ENCODE measurements at regions not wholly inside any gene's neighbourhood (a gene's known extent, or its start where the extent isn't known, plus 50 kb on each side); places are given as distances from the start of the nearest gene placed in this dataset.
"Not testable (repeated sequence)": the region's sequence is repeated elsewhere in the genome, so short reads cannot be mapped to it uniquely, and the experiment has no call there.

DNA sequence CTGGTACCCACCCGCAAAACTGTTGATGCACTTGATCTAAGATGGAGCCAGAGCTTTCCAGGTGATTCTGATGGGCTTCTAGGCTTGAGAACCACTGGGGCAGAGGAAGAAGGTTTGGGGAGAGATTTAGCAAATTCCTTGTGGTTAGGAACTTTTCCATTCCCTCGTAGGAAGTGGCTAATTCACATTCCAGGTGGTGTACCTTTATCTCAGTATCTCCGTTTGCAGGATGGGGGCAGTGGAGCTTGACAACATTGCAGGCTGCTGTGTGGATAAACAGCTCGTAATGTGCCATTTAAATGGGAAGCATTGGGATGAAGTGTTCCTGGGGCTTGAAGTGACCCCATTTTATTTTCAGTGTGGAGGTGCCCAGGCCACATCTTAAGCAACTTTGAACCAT lies 172.9 kb upstream of the IL12B start:
- no peak for DNase-seq (ENCODE audit: low read depth in 2 of 2)

GRCh38 chr5:159504106-159504856 lies 174.0 kb upstream of the IL12B start:
- DNase-seq (ENCODE audit: low read depth in 2 of 2), result no peak

- no peak for DNase-seq (ENCODE audit: low read depth in 2 of 2)
Observed at GRCh38 chr5:159504857-159505304, 174.6 kb upstream of the IL12B start.

- DNase-seq (ENCODE audit: low read depth in 2 of 2), result no peak
Observed at GRCh38 chr5:159507055-159507454, 176.8 kb upstream of the IL12B start.

GRCh38 chr5:159507661-159508060 lies 177.4 kb upstream of the IL12B start:
- no peak for DNase-seq (ENCODE audit: low read depth in 2 of 2)

DNA sequence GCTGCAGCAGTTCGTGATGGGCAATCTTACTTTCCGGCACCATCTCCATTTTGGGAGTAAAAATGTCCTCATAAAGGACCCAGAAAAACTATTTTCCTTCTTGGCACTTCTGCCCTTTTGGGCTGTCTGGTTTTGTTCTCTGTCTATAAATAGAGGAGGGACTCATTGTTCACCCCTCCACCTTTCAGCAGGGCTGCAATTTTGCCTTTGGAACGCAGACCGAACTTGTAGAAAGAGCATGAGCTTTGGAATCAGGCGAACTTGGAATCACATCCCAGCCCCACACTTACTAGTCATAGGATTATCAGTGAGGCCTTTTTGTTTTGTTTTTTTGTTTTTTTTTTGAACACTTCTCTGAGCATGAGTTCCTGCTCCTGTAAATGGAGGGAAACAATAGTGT lies 178.1 kb upstream of the IL12B start:
- no peak for DNase-seq (ENCODE audit: low read depth in 2 of 2)

GRCh38 chr5:159509002-159509660 lies 178.8 kb upstream of the IL12B start:
- DNase-seq (ENCODE audit: low read depth in 2 of 2), result no peak

GRCh38 chr5:159510282-159510681 lies 180.0 kb upstream of the IL12B start:
- DNase-seq (ENCODE audit: low read depth in 2 of 2), result no peak

GRCh38 chr5:159511570-159511969 lies 181.3 kb upstream of the IL12B start:
- no peak for DNase-seq (ENCODE audit: low read depth in 2 of 2)

GRCh38 chr5:159512064-159512463 lies 181.8 kb upstream of the IL12B start:
- DNase-seq (ENCODE audit: low read depth in 2 of 2), result no peak

- no peak for DNase-seq (ENCODE audit: low read depth in 2 of 2)
Observed at GRCh38 chr5:159514229-159514810, 184.0 kb upstream of the IL12B start.

- DNase-seq (ENCODE audit: low read depth in 2 of 2), result no peak
Observed at GRCh38 chr5:159515197-159515596, 184.9 kb upstream of the IL12B start.

DNA sequence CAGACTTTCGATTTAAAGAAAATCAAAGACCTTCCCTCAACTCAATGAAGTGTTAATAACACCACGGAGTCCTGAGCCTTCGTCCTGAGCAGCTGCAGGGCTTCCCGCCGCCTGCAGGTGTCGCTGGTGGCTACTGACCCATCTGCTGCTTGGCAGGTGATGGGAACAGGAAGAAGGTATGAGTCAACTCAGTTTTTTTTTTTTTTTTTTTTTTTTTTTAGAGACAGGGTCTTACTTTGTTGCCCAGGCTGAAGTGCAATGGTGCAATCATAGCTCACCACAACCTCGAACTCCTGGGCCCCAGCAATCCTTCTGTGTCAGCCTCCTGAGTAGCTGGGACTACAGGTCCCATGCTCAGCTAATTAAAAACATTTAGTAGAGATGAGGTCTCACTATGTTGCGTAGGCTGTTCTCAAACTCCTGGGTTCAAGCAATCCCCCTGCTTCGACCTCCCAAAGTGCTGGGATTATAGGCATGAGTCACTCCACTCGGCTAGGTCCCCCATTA lies 185.7 kb upstream of the IL12B start:
- DNase-seq (ENCODE audit: low read depth in 2 of 2), result peak; percentile 9 to 65

- no peak for DNase-seq (ENCODE audit: low read depth in 2 of 2)
Observed at GRCh38 chr5:159518371-159518770, 188.1 kb upstream of the IL12B start.

DNA sequence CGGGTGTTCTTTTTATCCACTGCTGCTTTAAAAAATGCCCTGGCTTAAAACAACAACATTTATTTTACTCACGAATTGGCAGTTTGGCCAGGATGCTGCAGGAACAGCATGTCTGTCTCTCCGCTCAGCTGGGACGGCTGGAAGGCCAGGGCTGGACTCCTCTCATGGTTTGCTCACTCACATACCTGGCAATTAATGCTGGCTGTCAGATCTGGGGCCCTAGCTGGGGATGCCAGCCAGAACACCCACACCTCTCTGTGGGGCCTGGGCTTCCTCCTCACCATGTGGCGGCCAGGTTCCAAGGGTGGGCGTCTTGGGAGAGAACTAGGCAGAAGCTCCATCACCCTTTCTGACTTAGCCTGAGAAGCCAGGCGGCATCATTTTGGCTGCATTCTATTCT lies 189.1 kb upstream of the IL12B start:
- DNase-seq (ENCODE audit: low read depth in 2 of 2), result no peak

- DNase-seq (ENCODE audit: low read depth in 2 of 2), result no peak
Observed at GRCh38 chr5:159522841-159523240, 192.6 kb upstream of the IL12B start.

DNA sequence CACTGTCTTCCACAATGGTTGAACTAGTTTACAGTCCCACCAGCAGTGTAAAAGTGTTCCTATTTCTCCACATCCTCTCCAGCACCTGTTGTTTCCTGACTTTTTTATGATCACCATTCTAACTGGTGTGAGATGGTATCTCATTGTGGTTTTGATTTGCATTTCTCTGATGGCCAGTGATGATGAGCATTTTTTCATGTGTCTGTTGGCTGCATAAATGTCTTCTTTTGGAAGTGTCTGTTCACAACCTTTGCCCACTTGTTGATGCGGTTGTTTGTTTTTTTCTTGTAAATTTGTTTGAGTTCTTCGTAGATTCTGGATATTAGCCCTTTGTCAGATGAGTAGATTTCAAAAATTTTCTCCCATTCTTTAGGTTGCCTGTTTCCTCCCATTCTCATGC lies 194.0 kb upstream of the IL12B start:
- DNase-seq (ENCODE audit: low read depth in 2 of 2), result not testable (repeated sequence)

GRCh38 chr5:159525117-159525516 lies 194.8 kb upstream of the IL12B start:
- no peak for DNase-seq (ENCODE audit: low read depth in 2 of 2)

DNA sequence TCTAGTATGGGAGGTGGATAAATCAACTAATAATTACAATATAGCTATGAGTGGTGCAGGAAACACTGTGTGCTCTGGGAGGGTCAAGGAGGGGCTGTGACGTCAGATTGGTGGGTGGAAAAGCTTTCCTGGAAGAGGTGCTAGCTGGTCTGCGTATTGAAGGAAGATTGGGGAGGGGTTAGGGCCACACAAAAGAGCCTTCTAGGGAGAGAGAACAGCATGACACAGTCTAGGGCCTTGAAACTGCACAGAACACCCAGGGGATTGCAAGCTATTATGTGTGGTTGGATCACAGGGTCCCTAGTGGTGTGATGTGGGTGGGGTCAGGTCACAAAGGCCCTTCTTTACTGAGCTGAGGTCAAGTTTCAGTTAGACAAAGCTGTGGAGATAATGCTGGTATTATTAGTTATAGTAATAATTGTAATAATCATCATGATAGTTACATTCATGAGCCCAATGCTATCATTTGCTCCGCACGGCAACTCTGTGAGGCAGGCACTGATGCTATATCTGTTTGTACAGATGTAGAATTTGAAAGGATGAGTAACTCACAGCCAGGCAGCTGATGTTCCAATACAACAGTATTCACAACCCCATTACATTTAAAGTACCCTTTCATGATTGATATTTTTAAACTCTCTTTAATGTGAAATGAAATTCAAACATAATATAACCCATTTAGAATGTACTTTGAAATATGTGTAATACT lies 197.4 kb upstream of the IL12B start:
- no peak for DNase-seq (ENCODE audit: low read depth in 2 of 2)

DNA sequence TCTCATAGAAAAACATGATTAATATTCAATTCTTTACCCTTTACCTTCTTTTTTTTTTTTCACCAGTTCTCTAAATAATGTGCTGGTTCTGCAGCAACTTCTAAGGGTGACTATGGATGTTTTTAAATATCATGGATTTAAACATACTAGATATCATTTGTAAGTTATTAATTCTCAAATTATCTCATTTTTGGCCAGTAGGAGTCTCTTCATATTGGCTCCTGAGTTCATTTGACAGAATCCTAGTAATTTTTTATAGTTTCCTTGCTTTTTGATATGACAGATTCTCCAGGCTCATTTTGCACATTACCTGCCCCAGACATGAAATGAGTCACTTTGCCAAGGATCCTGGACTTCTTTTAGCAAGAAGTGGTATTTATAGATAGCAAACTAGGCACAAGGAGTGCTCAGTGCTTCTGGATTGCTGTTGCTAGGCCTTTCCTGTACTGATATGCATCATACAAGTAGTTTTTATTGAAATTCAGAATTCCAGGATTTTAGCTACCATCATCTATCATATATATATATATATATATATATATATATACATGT lies 201.3 kb upstream of the IL12B start:
- no peak for DNase-seq (ENCODE audit: low read depth in 2 of 2)

GRCh38 chr5:159533197-159533596 lies 202.9 kb upstream of the IL12B start:
- no peak for DNase-seq (ENCODE audit: low read depth in 2 of 2)

- no peak for DNase-seq (ENCODE audit: low read depth in 2 of 2)
Observed at GRCh38 chr5:159536166-159536565, 205.9 kb upstream of the IL12B start.

Data from stimulated activated CD4-positive, alpha-beta T cell treated with anti-CD3 and anti-CD28 coated beads, Interleukin-1b, Interleukin-23, amount 100 ng/mL, for 1 hour (primary cell).